HG03575 (cell line): ENCODE measurements at regions not wholly inside any gene's neighbourhood (a gene's known extent, or its start where the extent isn't known, plus 50 kb on each side); places are given as distances from the start of the nearest gene placed in this dataset.
"Not testable (repeated sequence)": the region's sequence is repeated elsewhere in the genome, so short reads cannot be mapped to it uniquely, and the experiment has no call there.

Experiments
- ATAC-seq: cut with Tn5 transposase; IDR thresholded peaks from one replicate; pipeline ENCODE4 v1.9.1; 2021; ENCODE audit not compliant: unreplicated experiment, insufficient number of reproducible peaks, low FRiP score; ENCODE audit errors: extremely low read depth

DNA sequence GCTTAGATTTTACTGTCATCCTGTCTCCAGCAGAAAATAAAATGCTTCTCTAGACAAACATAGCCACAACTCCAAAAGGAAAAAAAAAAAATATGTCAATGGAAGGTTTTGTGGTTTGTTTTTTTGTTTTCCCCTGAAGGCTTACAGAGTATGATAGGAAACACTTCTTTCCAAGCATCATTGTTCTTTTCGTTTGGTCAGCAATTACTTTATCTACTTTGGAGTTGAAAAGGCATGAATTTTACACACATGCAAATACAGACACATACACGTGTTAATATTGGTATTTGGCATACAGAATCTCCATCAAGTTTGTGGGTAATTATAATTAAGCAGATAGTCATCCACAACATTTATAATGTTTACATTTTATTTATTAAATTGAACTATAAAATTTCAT is 496.9 kb upstream of the MBL2 start:
- no peak for ATAC-seq

DNA sequence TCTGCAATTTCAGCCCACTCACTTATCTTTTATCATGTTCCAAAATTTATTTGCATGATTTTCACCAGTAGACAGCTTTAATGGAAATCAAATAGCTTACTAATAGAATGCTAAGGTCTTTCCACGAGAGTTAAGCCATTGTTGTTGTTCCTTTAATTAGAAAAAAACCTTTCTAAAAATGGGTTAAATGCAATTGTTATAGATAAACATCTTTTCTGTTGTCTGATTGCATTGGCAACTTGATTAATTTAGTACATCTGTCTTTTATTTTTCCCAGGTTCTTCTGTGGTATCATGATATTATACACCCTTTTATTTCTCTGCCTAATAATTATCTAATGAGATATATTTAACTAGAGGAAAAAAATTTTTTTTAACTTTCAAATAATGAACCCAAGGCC is 487.6 kb upstream of the MBL2 start:
- ATAC-seq, result no peak

DNA sequence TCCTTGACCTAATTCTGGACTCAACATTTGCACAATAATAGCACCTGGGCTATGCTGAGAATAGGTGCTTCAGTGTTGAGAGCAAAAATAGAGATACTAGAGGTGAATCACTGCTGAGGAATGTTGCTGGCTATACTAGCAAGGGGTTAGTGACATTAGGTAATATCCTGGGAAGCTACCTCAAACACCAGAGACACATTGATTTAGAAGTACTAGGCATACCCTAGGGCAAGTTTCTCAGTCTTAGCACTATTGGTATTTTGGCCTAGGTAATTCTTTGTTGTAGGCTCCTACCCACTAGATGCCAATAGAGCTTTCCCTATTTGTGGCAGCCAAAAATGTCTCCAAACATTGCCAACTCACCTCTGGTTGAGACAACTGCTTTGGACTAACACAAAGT is 484.0 kb upstream of the MBL2 start:
- no peak for ATAC-seq

DNA sequence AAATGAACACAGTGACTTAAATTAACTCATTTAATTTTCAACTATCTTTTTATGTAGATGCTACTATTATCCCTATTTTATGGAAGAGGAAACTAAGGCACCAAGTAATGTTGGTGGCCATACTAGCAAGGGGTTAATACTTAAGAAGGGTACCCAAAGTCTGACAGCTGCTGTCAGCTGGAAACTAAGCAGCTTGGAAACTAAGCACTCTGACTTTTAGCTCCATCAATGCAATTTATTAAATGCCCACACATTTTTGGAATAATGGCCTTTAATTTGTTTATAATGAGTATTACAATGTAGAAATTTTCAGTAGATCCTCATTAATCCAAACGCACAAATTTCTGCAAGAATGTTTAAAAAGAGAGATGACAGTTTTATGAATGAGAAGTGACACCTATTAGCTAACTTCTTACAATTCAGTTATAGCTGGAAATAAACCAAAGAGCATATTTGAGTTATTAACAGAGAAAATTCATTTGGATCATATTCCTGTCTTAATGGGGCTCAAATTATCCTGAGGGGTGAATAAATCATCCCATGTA is 483.1 kb upstream of the MBL2 start:
- ATAC-seq, result no peak

DNA sequence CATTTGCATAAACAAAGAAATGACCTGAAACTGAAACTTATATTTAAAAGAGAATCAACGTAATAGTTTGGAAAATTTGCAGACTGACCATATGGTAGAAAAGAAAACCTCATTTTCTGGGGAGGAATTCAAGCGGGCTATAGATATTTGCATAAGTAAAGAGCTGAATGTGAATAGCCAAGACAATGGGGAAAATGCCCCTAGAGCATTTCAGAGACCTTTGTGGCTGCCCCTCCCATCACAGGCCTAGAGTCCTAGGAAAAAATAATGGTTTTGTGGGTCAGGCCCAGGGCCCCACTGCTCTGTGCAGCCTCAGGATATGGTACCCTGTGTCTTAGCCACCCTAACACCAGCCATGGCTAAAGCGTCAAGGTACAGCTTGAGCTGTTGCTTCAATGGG is 480.6 kb upstream of the MBL2 start:
- no peak for ATAC-seq

DNA sequence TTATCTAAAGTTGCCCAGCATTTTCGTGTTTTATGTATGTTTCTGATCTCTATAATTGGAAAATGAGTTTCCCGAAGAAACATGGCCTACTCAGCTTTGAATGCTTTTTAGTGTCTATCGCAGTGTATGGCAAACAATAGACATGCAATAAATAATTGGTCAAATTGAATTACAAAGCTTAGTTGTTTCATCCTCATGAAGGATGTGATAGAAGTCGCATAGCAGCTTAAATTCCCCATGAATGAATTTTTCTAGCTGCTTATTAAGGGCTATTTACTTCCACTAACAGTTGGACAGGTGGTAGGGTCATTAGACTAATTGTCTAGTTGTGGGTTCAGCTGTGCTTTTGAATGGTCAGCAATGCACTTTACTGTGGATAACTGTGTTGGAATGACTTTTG is 467.3 kb upstream of the MBL2 start:
- no peak for ATAC-seq

DNA sequence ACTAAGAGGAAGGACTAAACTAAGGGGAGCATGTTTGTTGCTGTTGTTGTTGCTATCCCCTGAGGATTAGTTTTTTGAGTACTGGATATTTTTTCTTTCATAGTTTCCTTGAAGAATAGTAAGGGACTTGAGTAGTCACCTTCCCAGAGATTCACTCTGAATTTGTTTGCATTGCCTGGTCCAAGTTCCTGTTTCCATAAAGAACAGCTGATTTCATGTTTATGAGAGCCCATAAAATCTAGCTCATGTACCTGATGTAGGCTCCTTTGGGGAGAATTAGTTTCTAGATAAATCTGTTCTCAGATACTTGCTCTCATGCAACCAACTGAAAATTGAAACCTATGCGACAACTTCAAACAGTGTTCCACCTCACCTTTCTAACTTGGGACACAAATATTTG is 464.4 kb upstream of the MBL2 start:
- no peak for ATAC-seq

DNA sequence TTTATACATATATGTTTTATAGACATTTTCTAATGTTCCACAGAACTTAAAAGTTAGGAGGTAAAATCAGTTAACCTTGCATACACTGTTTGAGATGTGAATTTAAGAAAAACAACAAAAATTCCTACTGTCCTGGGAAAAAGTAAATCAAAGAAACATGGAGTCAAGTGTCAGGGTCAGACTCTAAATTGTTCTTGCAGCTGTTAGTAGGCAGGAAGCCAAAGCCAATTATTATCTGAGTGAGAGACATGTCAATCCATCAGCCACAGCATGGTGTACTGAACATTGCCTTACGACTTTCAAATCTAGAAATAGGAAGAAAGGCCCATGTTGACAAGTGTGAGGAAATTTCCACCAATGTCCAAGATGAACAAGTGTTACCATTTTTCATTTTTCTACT is 461.2 kb upstream of the MBL2 start:
- ATAC-seq, result no peak

DNA sequence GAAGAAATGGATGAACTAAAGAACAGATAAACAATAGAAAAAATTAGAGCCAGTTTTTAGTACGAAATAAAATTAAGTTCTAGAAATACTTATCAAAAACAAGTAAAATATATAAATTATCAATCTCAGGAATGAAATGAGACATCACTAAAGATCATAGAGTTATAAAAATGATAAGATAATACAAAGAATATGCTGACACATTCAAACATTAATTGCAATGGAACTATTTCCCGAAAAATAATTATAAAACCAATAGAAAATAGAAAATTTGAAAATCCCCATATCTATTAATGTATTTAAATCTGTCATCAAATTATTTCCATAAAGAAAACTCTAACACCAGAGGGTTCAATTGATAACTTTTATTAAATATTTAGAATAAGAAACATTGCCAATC is 458.1 kb upstream of the MBL2 start:
- ATAC-seq, result no peak

DNA sequence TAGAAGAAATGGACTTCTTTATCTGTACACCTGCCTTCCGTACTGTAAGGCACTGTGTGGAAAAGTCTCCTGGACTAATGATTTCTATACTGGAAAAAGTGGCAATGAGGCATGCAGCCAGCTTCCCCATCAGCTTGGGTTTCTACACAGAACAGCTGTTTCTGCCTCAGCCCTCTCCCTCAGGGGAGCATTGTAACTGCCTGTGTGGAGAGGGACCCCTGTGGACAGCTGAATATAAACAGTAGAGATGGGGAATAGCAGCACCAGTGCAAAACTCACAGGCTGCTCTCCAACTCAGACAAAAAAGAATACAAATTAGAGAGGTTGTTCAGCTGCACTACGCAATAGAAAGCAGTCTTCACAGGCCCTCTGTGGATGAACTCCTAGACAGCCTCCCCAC is 451.3 kb upstream of the MBL2 start:
- no peak for ATAC-seq

DNA sequence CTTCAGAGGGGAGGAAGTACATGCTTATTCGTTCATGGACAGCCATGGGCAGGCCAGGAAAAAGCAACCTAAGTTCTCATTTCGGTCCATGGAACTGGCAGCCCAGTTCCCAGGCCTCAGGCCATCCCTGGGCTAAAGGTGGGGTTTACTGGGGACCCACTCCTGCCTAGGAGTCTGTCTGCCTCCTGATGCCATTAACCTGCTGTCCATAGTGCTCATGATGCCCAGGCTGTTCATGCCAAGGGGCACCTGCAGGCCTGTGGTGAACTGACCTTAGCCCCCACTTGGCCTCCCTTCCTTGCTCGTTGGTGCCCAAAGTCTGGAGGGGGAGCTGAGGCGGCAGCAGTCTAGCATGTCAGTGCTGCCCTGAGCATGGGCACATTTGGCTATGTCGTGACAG is 450.2 kb upstream of the MBL2 start:
- ATAC-seq, result no peak

DNA sequence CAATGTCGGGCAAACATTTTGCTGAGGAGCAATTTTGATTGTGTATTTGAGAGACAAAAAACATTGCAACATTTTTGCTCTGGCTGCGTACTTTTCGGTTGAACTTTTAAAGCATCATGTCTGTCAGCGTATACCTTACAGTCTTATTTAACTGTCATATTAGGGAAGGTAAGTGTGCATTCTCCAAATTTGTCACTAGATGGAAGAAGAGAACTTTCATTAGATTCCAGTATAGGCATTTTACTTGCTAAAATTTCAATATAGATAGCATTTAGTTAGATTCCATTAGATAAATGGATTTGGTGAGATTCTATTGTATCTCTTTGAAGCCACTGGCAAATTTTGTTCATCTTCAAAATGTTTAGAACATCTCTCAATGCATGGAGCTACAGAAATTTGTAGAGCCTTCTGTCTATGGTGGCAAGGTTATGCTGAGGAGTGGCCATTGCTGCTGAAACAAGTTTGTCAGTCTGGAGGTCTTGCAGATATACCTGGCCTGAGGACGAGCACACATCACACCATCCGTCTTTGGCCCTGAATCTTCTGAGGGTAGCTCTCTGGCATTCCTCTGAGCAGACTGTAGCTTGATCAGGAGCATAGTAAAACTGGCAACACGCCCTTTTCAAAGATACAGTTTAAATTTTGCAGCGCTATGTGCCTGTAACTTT is 437.5 kb upstream of the MBL2 start:
- no peak for ATAC-seq

DNA sequence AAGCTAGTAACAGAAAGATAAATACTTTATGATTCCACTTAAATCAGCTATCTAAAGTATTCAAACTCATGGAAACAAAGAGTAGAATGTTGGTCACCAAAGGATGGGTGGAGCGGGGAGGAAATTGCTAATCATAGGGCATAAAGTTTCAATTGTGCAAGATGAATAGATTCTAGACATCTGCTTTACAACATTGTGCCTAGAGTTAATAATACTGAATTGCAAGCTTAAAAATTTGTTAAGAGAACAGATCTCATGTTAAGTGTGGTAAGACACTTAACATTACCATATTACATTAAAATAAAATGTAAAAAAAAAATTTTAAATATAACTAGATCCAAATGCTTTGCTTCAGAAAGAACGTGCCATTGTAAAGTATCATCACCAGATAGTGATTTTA is 411.1 kb upstream of the MBL2 start:
- no peak for ATAC-seq

DNA sequence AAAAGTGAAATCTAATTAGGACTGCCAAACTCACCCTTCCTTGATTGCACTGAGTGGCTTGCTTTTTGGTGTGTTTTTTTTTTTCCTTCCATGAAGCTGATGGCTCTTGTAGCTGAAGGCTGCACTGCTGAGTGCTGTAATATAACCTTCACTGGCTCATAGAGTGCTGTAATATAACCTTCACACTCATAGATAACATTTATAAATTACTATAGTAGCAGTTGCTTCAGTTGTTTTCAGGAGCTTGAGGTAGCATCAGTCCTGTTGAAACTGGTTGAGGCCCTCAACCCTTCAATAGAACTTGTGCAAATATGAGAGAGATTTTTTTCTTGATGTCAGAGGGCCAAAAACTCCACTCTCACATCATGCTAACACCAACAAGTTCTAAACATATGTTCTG is 404.9 kb upstream of the MBL2 start:
- ATAC-seq, result no peak

DNA sequence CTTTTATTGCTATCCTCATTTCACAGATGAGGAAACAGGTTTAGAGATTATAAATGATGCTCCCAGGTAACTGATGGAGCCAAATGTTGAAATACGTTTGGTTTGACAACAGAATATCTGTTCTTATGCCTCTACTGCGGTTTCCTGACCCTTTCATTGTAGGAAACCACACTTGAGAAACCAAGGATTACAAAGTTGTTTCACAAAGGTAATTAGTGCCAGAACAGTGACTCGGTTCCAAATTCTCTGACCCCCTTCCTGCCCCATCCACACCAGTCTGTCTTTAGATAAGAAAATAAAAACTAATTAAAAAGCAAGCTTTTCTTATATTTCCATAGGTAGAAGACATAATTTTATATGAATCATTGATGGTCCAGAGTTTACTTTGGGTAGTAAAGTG is 393.7 kb upstream of the MBL2 start:
- ATAC-seq, result no peak

DNA sequence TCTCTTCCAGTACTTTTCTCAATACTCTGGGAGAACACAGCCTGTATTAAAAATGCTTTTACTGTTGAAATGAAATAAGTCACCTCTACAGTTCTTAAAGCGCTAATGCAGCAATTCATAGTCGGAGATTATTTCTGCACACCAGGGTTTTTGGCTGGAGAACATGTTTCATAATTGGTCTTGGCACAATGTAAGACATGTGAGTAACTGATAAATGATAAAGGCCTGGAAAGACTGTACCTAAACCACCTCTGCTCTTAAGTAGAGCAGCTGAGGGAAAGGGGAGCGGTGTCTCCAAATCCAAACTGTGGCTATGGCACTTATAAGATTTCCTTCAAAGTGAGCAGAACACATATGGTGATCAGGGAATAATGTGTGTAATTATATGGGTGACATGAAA is 390.3 kb upstream of the MBL2 start:
- no peak for ATAC-seq

DNA sequence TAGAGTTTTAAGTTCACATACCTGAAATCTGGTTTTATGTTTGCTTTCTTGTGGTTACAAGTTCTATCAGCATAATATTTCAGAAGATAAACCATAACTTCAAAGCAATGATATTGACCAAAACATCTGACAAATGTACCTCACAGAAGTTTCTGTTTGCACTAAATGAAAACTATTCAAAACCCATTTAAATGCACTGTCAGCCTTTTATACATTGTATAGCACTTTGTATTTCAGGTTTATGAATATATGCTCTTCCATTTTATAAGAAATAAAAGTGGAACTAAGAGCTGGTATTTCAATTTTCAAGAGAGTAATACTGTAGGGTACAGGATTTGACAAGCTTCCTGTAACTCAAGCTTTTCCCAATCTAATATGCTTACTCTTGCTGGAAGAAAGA is 388.6 kb upstream of the MBL2 start:
- no peak for ATAC-seq

DNA sequence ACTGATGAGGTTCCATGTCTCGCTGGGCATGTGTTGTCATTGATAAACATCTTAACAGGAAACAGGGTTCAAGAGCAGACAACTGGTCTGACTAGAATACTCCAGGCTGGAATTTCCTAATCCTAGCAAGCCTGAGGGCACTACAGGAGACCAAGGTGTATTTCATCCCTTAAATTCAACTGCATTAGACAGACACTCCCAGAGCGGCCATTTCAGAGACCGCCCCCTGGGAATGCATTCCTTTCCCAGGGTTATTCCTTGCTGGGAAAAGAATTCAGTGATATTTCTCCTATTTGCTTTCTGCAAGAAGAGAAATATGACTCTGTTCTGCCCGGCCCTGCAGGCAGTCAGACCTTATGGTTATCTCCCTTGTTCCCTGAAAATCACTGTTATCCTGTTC is 383.1 kb upstream of the MBL2 start:
- ATAC-seq, result not testable (repeated sequence)

DNA sequence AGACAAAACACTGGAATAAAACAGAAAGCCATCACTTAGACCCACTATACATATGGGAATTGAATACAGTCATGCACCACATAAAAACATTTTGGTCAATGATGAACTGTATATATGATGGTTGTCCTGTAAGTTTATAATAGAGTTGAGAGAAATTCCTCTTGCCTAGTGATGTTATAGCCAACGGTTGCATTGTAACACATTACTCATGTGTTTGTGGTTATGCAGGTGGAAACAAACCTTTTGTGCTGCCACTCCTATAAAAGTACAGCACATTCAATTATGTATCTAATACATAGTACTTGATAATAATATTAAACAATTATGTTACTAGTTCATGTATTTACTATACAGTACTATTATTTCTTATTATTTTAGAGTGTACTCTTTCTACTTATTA is 381.2 kb upstream of the MBL2 start:
- ATAC-seq, result no peak

DNA sequence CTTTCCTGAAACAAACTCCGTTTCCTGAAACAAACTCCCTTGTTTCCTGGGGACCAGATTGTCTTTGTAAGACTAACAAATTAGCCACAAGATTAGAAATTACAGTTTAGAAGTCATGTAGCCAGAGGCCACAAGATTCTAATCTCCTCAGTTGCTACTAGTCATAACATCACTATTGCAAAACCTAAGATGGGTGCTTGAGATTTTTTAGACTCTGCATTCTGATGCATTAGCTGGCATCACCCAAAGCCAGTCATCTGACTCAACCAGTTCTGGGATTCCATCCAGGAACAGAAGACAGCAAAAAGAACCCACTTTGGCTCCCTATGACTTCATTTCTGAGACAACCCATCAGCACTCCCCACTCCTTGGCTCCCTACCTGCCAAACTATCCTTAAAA is 367.9 kb upstream of the MBL2 start:
- ATAC-seq, result no peak

DNA sequence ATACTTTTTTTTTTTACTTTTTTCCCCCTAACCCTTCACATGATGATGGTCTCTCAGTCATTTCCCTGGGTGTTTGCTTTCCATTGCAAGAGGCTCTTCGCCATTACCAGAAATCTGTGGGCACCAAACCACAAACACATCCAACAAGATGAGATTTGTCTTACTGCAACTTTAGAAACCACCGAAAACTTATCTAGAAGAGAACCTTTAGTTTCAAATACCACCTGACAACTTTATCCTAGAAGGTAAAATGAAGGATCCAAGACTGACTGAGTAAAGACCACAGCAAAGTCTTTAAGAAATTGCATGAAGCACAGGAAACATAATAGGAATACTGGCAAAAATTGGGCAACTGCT is 363.3 kb upstream of the MBL2 start:
- no peak for ATAC-seq
